NCI-H69 (cell line): ENCODE measurements at regions not wholly inside any gene's neighbourhood (a gene's known extent, or its start where the extent isn't known, plus 50 kb on each side); places are given as distances from the start of the nearest gene placed in this dataset.
A peak's percentile ranks its signal among the peaks of the same experiment; 100 is the strongest.
"Not testable (repeated sequence)": the region's sequence is repeated elsewhere in the genome, so short reads cannot be mapped to it uniquely, and the experiment has no call there.

Source experiments
- DNase-seq: peaks from one replicate; lab custom pipeline; 2025; lab: John Stamatoyannopoulos, UW

GRCh38 chr5:166716856-166717492 lies 1574.5 kb upstream of the WWC1 start:
- peak; percentile 29 for DNase-seq

GRCh38 chr5:166719991-166720390 lies 1571.5 kb upstream of the WWC1 start:
- no peak for DNase-seq

GRCh38 chr5:166722939-166723338 lies 1568.5 kb upstream of the WWC1 start:
- peak; percentile 13 for DNase-seq

GRCh38 chr5:166724284-166724683 lies 1567.2 kb upstream of the WWC1 start:
- peak; percentile 11 for DNase-seq

- no peak for DNase-seq
Observed at GRCh38 chr5:166725593-166725992, 1565.9 kb upstream of the WWC1 start.

- no peak for DNase-seq
Observed at GRCh38 chr5:166726406-166726805, 1565.0 kb upstream of the WWC1 start.

- DNase-seq = not testable (repeated sequence)
Observed at GRCh38 chr5:166742951-166743350, 1548.5 kb upstream of the WWC1 start.

GRCh38 chr5:166746506-166746905 lies 1544.9 kb upstream of the WWC1 start:
- no peak for DNase-seq

GRCh38 chr5:166750376-166750775 lies 1541.1 kb upstream of the WWC1 start:
- DNase-seq = no peak

- DNase-seq = no peak
Observed at GRCh38 chr5:166758151-166758550, 1533.3 kb upstream of the WWC1 start.

GRCh38 chr5:166767858-166768257 lies 1523.6 kb upstream of the WWC1 start:
- DNase-seq = no peak

- DNase-seq = no peak
Observed at GRCh38 chr5:166768536-166768935, 1522.9 kb upstream of the WWC1 start.

GRCh38 chr5:166772770-166773169 lies 1518.7 kb upstream of the WWC1 start:
- no peak for DNase-seq

- no peak for DNase-seq
Observed at GRCh38 chr5:166781737-166782136, 1509.7 kb upstream of the WWC1 start.

- no peak for DNase-seq
Observed at GRCh38 chr5:166784545-166785078, 1506.8 kb upstream of the WWC1 start.

- no peak for DNase-seq
Observed at GRCh38 chr5:166786178-166786577, 1505.3 kb upstream of the WWC1 start.

- DNase-seq = no peak
Observed at GRCh38 chr5:166786889-166787288, 1504.6 kb upstream of the WWC1 start.

- DNase-seq = no peak
Observed at GRCh38 chr5:166788050-166788449, 1503.4 kb upstream of the WWC1 start.

- no peak for DNase-seq
Observed at GRCh38 chr5:166795756-166796155, 1495.7 kb upstream of the WWC1 start.

- no peak for DNase-seq
Observed at GRCh38 chr5:166803058-166803457, 1488.4 kb upstream of the WWC1 start.

GRCh38 chr5:166804223-166804622 lies 1487.2 kb upstream of the WWC1 start:
- DNase-seq = not testable (repeated sequence)

GRCh38 chr5:166804693-166805092 lies 1486.8 kb upstream of the WWC1 start:
- not testable (repeated sequence) for DNase-seq

- DNase-seq = not testable (repeated sequence)
Observed at GRCh38 chr5:166810093-166810658, 1481.3 kb upstream of the WWC1 start.

- DNase-seq = no peak
Observed at GRCh38 chr5:166810721-166811120, 1480.7 kb upstream of the WWC1 start.
